Kidney (tissue), 13 donors: ENCODE measurements at regions not wholly inside any gene's neighbourhood (a gene's known extent, or its start where the extent isn't known, plus 50 kb on each side); places are given as distances from the start of the nearest gene placed in this dataset.

Experiments used
- DNase-seq, 5 donors: peaks; one replicate each; pipeline ENCODE4 v3.0.0-alpha.2; 2013 to 2020
- FAIRE-seq: peaks from 2 replicates; lab custom pipeline; 2012; peaks lifted over from hg19 to GRCh38; lab: Jason Lieb, UNC
- H3K27ac ChIP-seq, 2 donors: one replicate each; pipeline ENCODE4 v1.7.0; 2013; ENCODE audit warnings: low read depth in 2 of 2, low read length in 2 of 2, inconsistent platforms in 1 of 2
- H3K27me3 ChIP-seq: one replicate; pipeline ENCODE4 v1.7.1; 2013; ENCODE audit warnings: low read length, inconsistent platforms; ENCODE audit not compliant: control insufficient read depth, insufficient read depth
- H3K36me3 ChIP-seq, 3 donors: one replicate each; pipeline versions ENCODE4 v1.7.0 to v1.7.1; 2013; ENCODE audit warnings: low read length in 3 of 3, control low read depth in 1 of 3, inconsistent platforms in 1 of 3; ENCODE audit not compliant: insufficient read depth in 3 of 3, control insufficient read depth in 2 of 3
- H3K4me1 ChIP-seq, 3 donors: one replicate each; pipeline versions ENCODE4 v1.7.0 to v1.7.1; 2013; ENCODE audit warnings: low read length in 3 of 3, inconsistent platforms in 1 of 3, low read depth in 1 of 3; ENCODE audit not compliant: control insufficient read depth in 2 of 3, insufficient read depth in 2 of 3
- H3K4me3 ChIP-seq, 3 donors: one replicate each; pipeline versions ENCODE4 v1.7.0 to v1.8.1; 2013; ENCODE audit warnings: low read length in 3 of 3, control low read depth in 1 of 3, inconsistent platforms in 1 of 3
- H3K9ac ChIP-seq, 3 donors: one replicate each; pipeline versions ENCODE4 v1.7.0 to v1.7.1; 2013; ENCODE audit warnings: low read length in 3 of 3, control low read depth in 1 of 3, inconsistent platforms in 1 of 3
- H3K9me3 ChIP-seq, 3 donors: one replicate each; pipeline versions ENCODE4 v1.7.0 to v1.7.1; 2013; ENCODE audit warnings: low read length in 3 of 3, control low read depth in 1 of 3, inconsistent platforms in 1 of 3; ENCODE audit not compliant: control insufficient read depth in 2 of 3, insufficient read depth in 1 of 3
- intact Hi-C: fragments of 100-400 bp; cut with DNase I; formaldehyde crosslinking; loops from one replicate; pipeline ENCODE4 v1.11.1; 2022
- TF ChIP-seq, protein P1 (sequence below): IDR thresholded peaks from 3 replicates; pipeline ENCODE4 v1.5.1; 2012; ENCODE audit warnings: mild to moderate bottlenecking, moderate library complexity, borderline replicate concordance; ENCODE audit not compliant: insufficient read depth; ENCODE audit errors: extremely low read depth
- donor health status: control.
- donor health status: control.
- donor health status: control.
- donor health status: control.
- donor health status: control.
- donor health status: DM: yes; HTN: yes; CAD: no.
- donor health status: Normal renal cell carcinoma (clear cell type).

- Histone ChIP-seq H3K27ac (no peak overlapping the region), H3K9ac (no peak overlapping the region), H3K4me3 (no peak overlapping the region), H3K27me3 (no peaks in the 10 kb centered on the region), H3K36me3 (no peaks in the 10 kb centered on the region), H3K9me3 (no peaks in the 10 kb centered on the region), H3K4me1 (no peaks in the 10 kb centered on the region)
- DNase-seq (peak in 2 of 5 donors; percentile 44 to 49), FAIRE-seq (no peak)
- intact Hi-C loops = no loop called here
- TF ChIP-seq, protein P1, sequence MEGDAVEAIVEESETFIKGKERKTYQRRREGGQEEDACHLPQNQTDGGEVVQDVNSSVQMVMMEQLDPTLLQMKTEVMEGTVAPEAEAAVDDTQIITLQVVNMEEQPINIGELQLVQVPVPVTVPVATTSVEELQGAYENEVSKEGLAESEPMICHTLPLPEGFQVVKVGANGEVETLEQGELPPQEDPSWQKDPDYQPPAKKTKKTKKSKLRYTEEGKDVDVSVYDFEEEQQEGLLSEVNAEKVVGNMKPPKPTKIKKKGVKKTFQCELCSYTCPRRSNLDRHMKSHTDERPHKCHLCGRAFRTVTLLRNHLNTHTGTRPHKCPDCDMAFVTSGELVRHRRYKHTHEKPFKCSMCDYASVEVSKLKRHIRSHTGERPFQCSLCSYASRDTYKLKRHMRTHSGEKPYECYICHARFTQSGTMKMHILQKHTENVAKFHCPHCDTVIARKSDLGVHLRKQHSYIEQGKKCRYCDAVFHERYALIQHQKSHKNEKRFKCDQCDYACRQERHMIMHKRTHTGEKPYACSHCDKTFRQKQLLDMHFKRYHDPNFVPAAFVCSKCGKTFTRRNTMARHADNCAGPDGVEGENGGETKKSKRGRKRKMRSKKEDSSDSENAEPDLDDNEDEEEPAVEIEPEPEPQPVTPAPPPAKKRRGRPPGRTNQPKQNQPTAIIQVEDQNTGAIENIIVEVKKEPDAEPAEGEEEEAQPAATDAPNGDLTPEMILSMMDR = no peak
Measured at GRCh38 chr17:83007504-83008185, 71.8 kb upstream of the METRNL start.

DNA sequence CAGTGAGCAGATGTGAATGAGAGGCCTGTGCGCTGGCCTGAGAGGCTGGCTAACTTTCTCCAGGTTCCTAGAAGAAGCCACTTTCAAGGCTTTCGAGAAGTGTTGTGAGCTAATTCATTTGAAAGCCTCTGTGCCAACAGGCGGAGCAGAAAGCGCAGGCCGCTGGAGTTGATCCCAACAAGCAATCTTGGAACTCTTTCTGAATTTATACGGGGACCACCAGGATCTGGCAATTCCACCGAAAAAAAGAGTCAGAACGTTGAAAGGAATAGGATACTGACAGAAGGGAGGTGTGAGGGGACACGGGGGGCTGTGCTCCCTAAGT lies 71.3 kb upstream of the METRNL start:
- intact Hi-C loops = no loop called here
- DNase-seq (no peak), FAIRE-seq (no peak)
- Histone ChIP-seq H3K36me3 (no peaks in the 10 kb centered on the region), H3K9me3 (no peaks in the 10 kb centered on the region), H3K27ac (no peak overlapping the region), H3K4me3 (no peak overlapping the region), H3K27me3 (no peaks in the 10 kb centered on the region), H3K4me1 (no peaks in the 10 kb centered on the region), H3K9ac (no peak overlapping the region)
- TF ChIP-seq, protein P1 = no peak

DNA sequence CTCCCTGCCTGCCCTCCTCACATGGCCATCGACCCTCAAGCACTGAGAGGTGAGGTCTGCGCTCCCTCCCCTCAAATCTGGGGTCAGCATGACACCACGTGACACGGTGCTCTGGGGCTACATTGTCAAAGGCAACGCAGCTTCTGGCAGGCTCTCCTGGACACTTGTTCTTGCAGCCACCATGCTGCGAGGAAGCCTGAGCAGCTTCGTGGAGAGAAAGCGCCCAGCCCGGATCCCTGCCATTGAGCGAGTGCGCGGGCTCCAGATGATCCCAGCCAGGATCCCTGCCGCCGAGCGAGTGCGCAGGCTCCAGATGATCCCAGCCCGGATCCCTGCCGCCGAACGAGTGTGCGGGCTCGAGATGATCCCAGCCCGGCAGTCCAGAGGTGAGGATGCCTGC lies 70.9 kb upstream of the METRNL start:
- no peak overlapping the region for H3K27ac ChIP-seq
- intact Hi-C loops = no loop called here
- H3K36me3 ChIP-seq = no peaks in the 10 kb centered on the region
- FAIRE-seq = no peak
- H3K9ac ChIP-seq = no peak overlapping the region
- H3K9me3 ChIP-seq = no peaks in the 10 kb centered on the region
- H3K4me3 ChIP-seq = no peak overlapping the region
- no peaks in the 10 kb centered on the region for H3K27me3 ChIP-seq
- no peak for DNase-seq
- no peaks in the 10 kb centered on the region for H3K4me1 ChIP-seq
- TF ChIP-seq, protein P1 = no peak
